Urinary bladder (tissue), 3 donors: ENCODE measurements at regions not wholly inside any gene's neighbourhood (a gene's known extent, or its start where the extent isn't known, plus 50 kb on each side); places are given as distances from the start of the nearest gene placed in this dataset.
"Not testable (repeated sequence)": the region's sequence is repeated elsewhere in the genome, so short reads cannot be mapped to it uniquely, and the experiment has no call there.

Experiments used
- DNase-seq: peaks from one replicate; pipeline ENCODE4 v3.0.0-alpha.2; 2015; ENCODE audit errors: extremely low spot score
- H3K27ac ChIP-seq: one replicate; pipeline ENCODE4 v1.5.1; 2013; ENCODE audit warnings: low read depth, mild to moderate bottlenecking, moderate library complexity
- H3K36me3 ChIP-seq: one replicate; pipeline ENCODE4 v1.6.1; 2013; ENCODE audit warnings: mild to moderate bottlenecking, moderate library complexity; ENCODE audit not compliant: insufficient read depth
- H3K4me1 ChIP-seq: one replicate; pipeline ENCODE4 v1.6.1; 2013; ENCODE audit warnings: mild to moderate bottlenecking, moderate library complexity; ENCODE audit not compliant: insufficient read depth
- H3K4me3 ChIP-seq: one replicate; pipeline ENCODE4 v1.5.1; 2013; ENCODE audit warnings: low read depth, low read length
- WGBS: extraction: QIAGEN DNeasy Blood & Tissue Kit; methylation state at CpG from one replicate; pipeline ENCODE4 v1.1.7; 2013; 5-methylcytosine and 5-hydroxymethylcytosine counted together
- donor health status: healthy with polysubstance abuse.
- donor health status: healthy.

GRCh38 chr5:9781890-9782289 lies 151.7 kb upstream of the TAS2R1 start:
- Histone ChIP-seq H3K4me1 (no peaks in the 10 kb centered on the region), H3K36me3 (no peaks in the 10 kb centered on the region), H3K4me3 (no peak overlapping the region), H3K27ac (no peak overlapping the region)
- DNase-seq: no peak
- WGBS: 52% methylated on average over 1 of the region's 1 CpG

GRCh38 chr5:9781275-9781674 lies 151.1 kb upstream of the TAS2R1 start:
- H3K27ac ChIP-seq: no peak overlapping the region
- H3K4me1 ChIP-seq: no peaks in the 10 kb centered on the region
- H3K36me3 ChIP-seq: no peaks in the 10 kb centered on the region
- no peak overlapping the region for H3K4me3 ChIP-seq
- no peak for DNase-seq
- WGBS: 84% methylated on average over 2 of the region's 2 CpGs

- 96% methylated on average over 11 of the region's 11 CpGs for WGBS
- no peak overlapping the region for H3K4me3 ChIP-seq
- DNase-seq: no peak
- no peaks in the 10 kb centered on the region for H3K4me1 ChIP-seq
- no peaks in the 10 kb centered on the region for H3K36me3 ChIP-seq
- no peak overlapping the region for H3K27ac ChIP-seq
Measured at GRCh38 chr5:9780501-9780900, 150.3 kb upstream of the TAS2R1 start.

- H3K27ac ChIP-seq: no peak overlapping the region
- 58% methylated on average over 3 of the region's 3 CpGs for WGBS
- no peaks in the 10 kb centered on the region for H3K36me3 ChIP-seq
- H3K4me1 ChIP-seq: no peaks in the 10 kb centered on the region
- no peak overlapping the region for H3K4me3 ChIP-seq
- no peak for DNase-seq
Measured at GRCh38 chr5:9776525-9776924, 146.4 kb upstream of the TAS2R1 start.

GRCh38 chr5:9775339-9775738 lies 145.2 kb upstream of the TAS2R1 start:
- no peaks in the 10 kb centered on the region for H3K36me3 ChIP-seq
- no peaks in the 10 kb centered on the region for H3K4me1 ChIP-seq
- no peak for DNase-seq
- H3K27ac ChIP-seq: no peak overlapping the region
- no peak overlapping the region for H3K4me3 ChIP-seq

- Histone ChIP-seq H3K36me3 (no peaks in the 10 kb centered on the region), H3K4me1 (no peaks in the 10 kb centered on the region), H3K27ac (no peak overlapping the region), H3K4me3 (no peak overlapping the region)
- no peak for DNase-seq
- 66% methylated on average over 3 of the region's 3 CpGs for WGBS
Measured at GRCh38 chr5:9774472-9775079, 144.4 kb upstream of the TAS2R1 start.

GRCh38 chr5:9771079-9771478 lies 140.9 kb upstream of the TAS2R1 start:
- Histone ChIP-seq H3K4me3 (no peak overlapping the region), H3K36me3 (no peaks in the 10 kb centered on the region), H3K4me1 (no peaks in the 10 kb centered on the region), H3K27ac (no peak overlapping the region)
- 75% methylated on average over 1 of the region's 1 CpG for WGBS
- no peak for DNase-seq

- no peak for DNase-seq
- 91% methylated on average over 3 of the region's 3 CpGs for WGBS
- Histone ChIP-seq H3K36me3 (no peaks in the 10 kb centered on the region), H3K4me3 (no peak overlapping the region), H3K27ac (no peak overlapping the region), H3K4me1 (no peaks in the 10 kb centered on the region)
Measured at GRCh38 chr5:9766581-9766980, 136.4 kb upstream of the TAS2R1 start.

- no peak for DNase-seq
Measured at GRCh38 chr5:9765419-9766140, 135.4 kb upstream of the TAS2R1 start.

GRCh38 chr5:9761706-9762105 lies 131.6 kb upstream of the TAS2R1 start:
- no peak for DNase-seq
- WGBS: 47% methylated on average over 4 of the region's 4 CpGs
- no peaks in the 10 kb centered on the region for H3K4me1 ChIP-seq

More at GRCh38 chr5:9765419-9766140, 135.4 kb upstream of the TAS2R1 start:
- H3K27ac ChIP-seq: no peak overlapping the region
- no peak overlapping the region for H3K4me3 ChIP-seq
- no peaks in the 10 kb centered on the region for H3K36me3 ChIP-seq
- H3K4me1 ChIP-seq: no peaks in the 10 kb centered on the region
- WGBS: 65% methylated on average over 4 of the region's 4 CpGs

GRCh38 chr5:9752670-9753069 lies 122.5 kb upstream of the TAS2R1 start:
- DNase-seq, H3K27ac ChIP-seq, H3K4me3 ChIP-seq, H3K36me3 ChIP-seq, H3K4me1 ChIP-seq: not testable (repeated sequence)
- 80% methylated on average over 3 of the region's 5 CpGs for WGBS

More at GRCh38 chr5:9761706-9762105, 131.6 kb upstream of the TAS2R1 start:
- Histone ChIP-seq H3K27ac (no peak overlapping the region), H3K4me3 (no peak overlapping the region), H3K36me3 (no peaks in the 10 kb centered on the region)

- no peak overlapping the region for H3K4me3 ChIP-seq
- H3K4me1 ChIP-seq: no peaks in the 10 kb centered on the region
- 91% methylated on average over 3 of the region's 3 CpGs for WGBS
- no peaks in the 10 kb centered on the region for H3K36me3 ChIP-seq
- DNase-seq: no peak
- H3K27ac ChIP-seq: no peak overlapping the region
Measured at GRCh38 chr5:9743507-9743906, 113.4 kb upstream of the TAS2R1 start.

GRCh38 chr5:9742848-9743247 lies 112.7 kb upstream of the TAS2R1 start:
- Histone ChIP-seq H3K4me1 (no peaks in the 10 kb centered on the region), H3K4me3 (no peak overlapping the region), H3K27ac (no peak overlapping the region), H3K36me3 (no peaks in the 10 kb centered on the region)
- no peak for DNase-seq
- WGBS: 94% methylated on average over 1 of the region's 1 CpG

GRCh38 chr5:9739135-9739534 lies 109.0 kb upstream of the TAS2R1 start:
- 85% methylated on average over 3 of the region's 3 CpGs for WGBS
- Histone ChIP-seq H3K4me1 (no peaks in the 10 kb centered on the region), H3K36me3 (no peaks in the 10 kb centered on the region), H3K4me3 (no peak overlapping the region), H3K27ac (no peak overlapping the region)
- no peak for DNase-seq
